ENCODE measurements at regions not wholly inside any gene's neighbourhood (a gene's known extent, or its start where the extent isn't known, plus 50 kb on each side); places are given as distances from the start of the nearest gene placed in this dataset.
"Not testable (repeated sequence)": the region's sequence is repeated elsewhere in the genome, so short reads cannot be mapped to it uniquely, and the experiment has no call there.

DNA sequence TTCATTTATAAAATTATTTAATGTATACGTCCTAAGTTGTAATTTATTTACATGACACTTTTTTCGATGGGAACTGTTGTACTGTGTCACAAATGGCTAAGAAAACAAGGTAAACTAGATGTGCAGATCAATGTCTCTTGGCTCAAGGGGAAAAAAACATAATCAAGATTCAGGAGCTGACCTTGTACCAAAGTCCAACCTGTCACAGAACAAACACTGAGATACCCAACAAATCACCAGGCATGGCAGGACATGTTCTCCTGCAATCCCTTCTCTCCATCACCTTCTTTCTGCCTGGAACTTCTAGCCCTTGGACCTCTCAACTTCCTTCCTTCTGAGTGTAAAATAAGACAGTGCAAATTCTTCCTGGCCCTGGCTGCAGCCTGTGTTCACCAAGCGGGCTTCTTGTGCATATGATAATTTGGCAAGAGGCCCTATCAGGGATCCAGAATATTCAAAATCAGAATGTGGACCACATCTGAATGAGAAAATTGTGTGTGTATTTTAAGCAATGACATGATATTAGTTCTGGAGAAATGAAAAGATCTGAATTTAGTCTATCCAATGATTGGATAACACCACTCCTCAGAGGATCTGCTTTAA is 445.9 kb downstream of the ZNF536 start:
- no peak for DNase-seq (ENCODE audit: low spot score)

DNA sequence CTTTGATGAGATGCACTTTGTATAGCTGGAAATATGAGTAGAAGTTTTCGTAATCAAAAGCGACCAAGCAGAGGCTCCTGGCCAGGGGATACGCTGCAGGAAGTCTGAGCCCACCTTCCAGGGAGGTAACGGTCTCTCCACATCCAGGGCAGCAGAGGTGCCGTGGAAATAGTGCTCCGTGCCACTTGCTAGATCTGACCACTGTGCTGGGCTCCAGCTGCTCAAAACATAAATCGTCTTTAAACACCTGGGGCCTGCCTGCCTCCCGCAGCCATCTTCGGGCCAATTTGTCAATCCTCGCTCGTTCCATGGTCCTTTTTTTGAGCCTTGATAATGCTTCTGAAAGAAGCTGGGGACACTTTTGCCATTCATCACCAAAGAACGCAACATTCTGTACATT is 445.0 kb downstream of the ZNF536 start:
- DNase-seq (ENCODE audit: low spot score), result no peak

DNA sequence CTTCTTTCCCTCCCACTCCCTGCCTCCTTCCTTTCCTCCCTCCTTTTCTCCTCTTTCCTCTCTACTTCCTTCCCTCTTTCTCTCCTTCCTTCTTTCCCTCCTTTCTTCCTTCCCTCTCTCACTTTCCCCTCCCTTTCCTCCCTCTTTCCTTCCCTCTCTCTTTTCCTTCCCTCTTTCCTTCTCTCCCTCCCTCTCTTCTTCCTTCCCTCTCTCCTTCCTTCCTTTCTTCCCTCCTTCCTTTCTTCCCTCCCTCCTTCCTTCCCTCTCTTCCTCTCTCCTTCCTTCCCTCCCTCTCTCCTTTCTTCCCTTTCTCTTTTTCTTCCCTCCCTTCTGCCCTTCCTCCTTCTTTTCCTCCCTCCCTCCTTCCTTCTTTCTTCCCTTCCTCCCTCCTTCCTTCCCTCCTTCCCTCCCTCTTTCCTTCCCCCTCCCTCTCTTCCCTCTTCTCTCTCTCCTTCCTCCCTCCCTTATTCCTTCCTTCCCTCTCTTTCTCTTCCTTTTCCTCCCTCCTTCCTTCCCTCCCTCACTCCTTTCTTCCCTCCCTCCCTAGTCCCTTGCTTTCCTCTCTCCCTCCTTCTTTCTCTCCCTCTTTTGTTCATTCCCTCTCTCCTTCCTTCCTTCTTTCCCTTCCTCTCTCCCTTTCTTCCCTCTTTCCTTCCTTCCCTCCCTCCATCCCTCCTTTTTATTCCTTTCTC is 443.9 kb downstream of the ZNF536 start:
- DNase-seq (ENCODE audit: low spot score), result no peak

DNA sequence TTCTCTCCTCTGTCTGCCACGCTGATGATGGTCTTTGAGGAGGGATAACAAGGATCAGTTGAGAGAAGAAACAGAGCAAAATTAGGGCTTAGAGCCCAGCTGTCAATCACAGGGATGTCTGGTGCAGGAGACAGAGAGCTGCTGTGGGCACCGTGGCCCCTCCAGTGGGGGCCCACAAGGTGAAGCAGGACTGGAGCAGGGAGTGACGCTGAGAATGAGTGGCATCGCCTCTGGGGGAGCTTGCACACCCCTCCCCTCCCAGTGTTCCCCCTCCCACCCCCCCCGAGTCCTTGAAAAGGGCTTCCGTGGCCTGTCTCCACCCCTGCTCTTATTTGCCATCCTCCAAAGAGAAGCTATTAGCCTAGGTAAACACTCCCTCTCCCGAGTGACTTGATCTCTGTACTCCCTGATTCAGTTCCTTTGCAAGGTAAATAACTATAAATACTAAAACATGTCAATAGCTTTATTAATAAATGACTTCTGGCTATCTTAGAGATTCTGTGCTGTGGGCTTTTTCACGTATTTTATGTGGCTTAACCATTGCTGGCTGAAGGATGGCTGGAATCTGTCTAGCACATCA is 440.0 kb downstream of the ZNF536 start:
- DNase-seq (ENCODE audit: low spot score), result no peak

DNA sequence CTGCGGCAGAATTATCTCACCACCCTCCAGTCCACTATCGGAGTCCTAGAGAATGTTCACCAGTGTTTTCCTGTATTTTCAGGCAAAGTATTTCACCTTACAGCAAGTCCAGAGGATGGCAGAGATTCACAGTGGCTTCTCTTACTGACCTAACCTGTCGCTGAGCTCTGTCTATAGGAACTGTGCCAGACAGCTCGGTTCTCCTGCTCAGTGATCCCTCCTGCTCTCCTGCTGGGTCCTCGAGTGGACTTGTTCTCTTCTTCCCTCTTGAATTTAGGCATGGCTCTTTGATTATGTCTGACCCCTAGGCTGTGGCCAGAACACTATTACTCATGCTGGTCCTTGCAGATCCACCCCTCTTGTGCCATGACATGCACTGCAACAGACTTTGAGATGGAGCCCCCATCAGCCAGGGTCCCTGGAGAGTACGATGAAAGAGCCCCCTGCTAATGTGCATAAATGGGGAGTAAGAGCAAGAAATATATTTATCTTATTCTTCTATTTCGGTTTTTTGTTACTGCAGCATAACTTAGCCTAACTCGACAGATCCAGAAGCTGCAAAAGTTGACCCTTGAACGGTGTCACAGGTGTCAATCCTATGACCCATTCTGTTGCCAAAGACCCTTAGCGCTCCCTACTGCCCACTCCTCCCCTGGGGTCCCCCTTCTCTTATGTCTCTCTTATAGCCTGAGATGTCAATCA is 439.4 kb downstream of the ZNF536 start:
- no peak for DNase-seq (ENCODE audit: low spot score)

DNA sequence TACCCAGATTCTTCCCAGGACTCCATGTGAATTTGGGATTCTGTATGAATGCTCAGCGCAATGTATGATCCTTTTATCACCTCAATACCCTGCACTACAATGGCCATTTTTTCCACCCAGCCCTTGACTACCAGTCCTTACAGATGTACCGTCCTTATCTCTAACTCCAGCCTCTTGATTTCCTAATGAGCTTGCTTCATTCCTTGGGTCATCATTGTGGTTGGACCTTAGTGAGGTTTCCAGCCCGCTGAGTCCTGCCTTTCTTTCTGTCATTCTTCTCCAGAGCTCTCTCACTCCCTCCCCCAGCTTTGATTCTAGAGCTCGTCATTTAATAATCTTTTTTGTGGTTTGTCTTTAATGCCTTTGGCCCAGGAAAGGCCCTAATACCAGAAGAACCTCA is 438.5 kb downstream of the ZNF536 start:
- DNase-seq (ENCODE audit: low spot score), result no peak

DNA sequence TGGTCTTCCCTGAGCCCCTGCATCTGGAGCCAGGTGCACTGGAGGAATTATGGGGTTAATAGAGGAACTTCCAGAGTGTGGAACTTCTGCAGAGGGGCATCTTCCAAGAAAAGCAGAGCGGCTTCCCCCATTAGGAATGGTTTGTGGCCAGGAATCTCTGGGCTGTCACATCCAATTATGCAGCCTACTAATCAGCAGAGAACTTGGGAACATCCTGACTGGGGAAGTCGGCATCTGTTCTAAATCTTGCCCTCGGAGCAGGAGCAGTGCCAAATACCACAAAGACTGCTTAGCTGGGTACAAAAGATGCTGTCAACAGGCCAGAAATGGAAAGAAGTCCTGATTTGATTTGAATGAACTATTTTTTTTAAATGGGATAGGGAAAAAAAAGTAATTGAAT is 435.1 kb downstream of the ZNF536 start:
- DNase-seq (ENCODE audit: low spot score), result no peak

DNA sequence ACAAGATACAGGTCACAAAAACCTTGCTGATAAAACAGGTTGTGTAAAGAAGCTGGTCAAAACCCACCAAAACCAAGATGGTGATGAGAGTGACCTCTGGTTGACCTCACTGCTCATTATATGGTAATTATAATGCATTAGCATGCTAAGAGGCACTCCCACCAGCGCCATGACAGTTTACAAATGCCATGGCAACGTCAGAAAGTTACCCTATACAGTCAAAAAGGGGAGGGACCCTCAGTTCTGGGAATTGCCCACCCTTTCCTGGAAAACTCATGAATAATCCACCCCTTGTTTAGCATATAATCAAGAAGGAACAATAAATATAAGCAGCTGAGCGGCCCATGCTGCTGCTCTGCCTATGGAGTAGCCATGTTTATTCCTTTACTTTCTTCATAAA is 434.1 kb downstream of the ZNF536 start:
- DNase-seq (ENCODE audit: low spot score), result no peak

DNA sequence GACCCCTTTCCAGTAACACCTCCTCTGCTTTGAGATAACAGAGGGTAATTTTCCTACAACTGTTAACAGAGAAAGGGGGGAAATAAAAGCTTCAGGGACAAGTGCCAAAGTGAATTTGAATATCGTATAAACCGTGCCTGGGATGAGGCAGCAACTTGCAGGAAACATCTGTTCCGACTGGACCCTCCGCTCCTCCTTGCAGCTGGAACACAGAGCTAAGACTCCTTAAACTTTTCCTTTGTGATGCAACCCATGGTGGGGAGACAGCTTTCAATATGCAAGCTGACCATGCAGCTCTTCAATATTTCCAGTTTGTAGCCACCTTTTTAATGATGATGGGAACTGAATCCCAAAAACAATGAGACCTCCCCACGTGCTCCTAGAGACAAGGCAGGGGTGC is 432.6 kb downstream of the ZNF536 start:
- DNase-seq (ENCODE audit: low spot score), result no peak

DNA sequence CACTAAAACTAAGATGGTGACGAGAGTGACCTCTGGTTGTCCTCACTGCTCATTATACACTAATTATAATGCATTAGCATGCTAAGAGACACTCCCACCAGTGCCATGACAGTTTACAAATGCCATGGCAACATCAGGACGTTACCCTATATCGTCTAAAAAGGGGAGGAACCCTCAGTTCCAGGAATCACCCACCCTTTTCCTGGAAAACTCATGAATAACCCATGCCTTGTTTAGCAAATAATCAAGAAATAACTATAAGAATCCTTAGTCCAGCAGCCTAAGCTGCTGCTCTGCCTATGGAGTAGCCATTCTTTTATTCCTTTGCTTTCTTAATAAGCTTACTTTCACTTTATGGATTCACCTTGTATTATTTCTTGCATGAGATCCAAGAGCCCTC is 432.1 kb downstream of the ZNF536 start:
- DNase-seq (ENCODE audit: low spot score), result not testable (repeated sequence)

DNA sequence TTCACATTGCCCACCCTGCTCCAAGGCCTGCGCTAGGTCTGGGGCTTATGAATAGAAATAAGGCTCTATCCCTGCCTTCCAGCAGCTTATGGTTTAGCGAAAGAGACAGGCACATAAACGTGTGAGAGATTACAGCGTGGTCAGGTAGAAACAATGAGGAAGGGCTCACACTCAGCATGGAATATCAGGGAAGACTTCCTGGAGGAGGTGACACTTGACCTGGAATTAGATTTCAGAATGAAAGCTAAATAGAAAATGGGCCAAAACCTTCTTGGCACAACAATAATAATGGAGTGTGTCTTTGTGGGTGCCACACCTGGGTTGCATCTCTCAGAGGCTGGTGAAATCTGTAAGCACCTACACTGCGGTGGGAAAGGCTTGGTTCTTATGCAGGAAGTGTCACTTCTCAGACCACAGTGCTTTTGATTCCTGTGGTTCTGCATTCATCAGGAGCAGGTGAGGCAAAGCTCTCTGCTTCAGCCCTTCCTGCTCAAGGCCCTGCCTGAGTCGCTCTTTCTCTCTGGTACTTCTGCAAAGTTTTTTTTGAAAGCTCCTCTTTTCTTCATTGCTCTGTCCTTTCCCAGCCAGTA is 430.3 kb downstream of the ZNF536 start:
- DNase-seq (ENCODE audit: low spot score), result no peak

DNA sequence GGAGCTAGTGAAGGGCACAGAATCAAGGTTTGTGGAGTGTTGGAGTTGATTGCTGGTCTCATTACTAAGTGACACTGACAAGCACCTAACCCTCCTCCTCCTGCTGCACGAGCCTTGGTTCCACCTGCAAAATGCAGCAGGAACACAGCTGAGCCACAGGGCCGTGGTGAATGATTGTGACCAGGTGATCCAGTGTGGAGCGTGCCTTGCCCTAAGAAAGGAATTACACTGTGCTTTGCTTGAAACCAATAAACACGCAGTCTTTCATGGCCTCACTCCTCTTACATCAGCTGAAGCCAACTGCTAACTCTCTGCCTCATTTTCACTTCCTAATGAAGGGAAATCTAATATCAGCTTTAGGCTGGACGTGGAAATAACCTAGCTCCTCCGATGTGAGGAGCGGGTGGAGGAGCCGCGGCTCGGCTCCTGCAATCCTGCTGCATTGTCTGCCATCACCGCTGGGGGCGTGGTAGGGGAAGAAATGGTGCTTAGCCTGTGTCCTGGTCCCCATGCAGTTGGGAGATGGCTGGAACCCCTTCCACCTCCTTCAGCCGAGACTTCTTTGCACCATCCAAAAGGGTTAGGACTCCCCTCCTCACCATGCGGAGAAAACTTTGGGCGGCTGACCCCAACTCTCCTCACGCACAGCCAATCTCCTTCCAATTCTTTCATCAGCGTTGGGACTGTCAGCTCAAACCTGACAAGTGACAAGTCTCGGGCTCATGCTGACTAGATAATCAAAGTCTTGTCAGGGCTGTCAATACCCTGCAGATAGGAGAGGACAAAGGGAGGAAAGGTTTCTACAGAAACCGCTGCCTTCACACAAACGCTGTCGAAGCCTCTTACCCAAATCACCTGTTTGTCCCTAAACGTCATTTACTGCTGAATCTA is 427.9 kb downstream of the ZNF536 start:
- peak; percentile 45 for DNase-seq (ENCODE audit: low spot score)

DNA sequence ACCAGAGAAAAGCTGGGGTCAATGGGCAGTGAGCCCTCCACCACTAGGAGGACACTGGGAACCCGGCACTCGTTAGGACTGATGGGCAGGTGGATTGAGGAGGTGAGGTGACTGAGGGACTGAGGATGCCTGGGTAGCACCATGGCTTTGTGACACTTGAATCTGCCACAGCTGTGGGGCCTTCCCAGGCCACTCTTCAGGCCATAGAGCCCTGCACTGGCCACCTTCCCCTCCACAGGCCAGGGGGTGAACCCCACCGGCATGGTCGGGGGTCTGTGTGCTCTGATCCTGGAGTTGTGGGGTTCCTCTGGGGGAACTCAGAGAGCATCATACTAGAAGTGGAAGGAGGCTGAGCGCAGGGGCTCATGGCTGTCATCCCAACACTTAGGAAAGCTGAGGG is 423.5 kb downstream of the ZNF536 start:
- DNase-seq (ENCODE audit: low spot score), result no peak

DNA sequence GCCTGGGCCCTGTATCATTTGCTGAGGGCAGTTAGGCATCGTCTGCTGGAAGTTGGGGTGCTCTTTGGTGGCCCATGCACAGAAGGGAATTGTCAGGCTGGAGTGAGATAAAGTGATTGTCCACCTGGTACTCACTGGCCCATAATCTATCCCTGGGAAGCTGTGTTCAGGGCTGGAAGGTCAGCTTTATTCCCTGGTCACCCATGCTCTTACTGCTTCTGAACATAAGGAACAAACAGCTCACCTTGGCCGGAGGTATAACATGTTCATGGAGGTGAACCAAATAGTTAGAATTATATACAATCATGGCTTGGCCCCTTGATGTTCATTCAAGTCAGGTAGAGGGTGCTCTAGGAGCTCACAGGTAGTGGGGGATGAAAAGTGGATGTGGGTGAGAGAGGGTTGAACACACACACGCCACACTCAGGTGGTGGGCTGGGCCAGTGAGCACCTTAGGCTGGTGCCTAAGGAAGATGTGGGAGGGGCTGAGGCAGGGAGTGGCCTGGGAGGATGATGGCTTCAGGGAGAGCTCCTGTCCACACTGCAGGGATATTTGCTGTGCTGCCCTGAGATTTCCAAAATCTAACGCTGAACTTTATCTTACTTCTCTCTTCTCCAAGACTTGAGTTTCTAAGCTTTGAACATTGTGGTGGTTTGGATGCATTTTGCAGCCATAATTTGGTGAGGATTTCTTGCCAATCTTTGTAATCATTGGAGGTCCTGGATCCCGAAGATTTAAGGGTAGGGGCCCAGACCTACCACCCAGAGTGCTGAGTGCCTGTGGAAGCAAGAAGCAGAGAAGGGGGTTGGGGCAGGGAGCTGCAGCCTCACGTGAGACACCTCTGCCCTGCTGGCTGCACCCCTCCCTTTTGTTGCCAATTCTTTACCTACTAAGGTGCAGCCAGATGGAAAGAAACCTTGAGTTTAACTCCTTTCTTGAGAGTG is 420.6 kb downstream of the ZNF536 start:
- no peak for DNase-seq (ENCODE audit: low spot score)

DNA sequence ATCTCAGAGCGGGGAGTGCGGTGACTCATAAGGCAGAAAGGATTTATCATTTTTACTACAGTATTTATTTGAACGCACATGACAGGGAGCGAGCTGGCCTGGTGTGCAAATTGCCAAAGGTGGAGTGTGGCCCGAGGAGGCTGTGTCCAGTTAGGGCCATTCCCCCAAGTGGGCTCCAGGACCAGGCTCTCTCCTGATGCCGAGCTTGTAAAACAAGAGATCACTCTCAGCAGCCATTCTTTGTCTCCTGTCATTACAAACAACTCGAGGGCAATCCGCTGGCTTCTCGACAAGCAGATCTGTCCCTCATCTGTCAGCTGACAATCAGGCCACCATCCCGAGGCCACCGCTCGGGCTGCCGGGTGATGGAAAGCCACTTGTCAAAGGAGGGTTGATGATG is 418.9 kb downstream of the ZNF536 start:
- DNase-seq (ENCODE audit: low spot score), result no peak

DNA sequence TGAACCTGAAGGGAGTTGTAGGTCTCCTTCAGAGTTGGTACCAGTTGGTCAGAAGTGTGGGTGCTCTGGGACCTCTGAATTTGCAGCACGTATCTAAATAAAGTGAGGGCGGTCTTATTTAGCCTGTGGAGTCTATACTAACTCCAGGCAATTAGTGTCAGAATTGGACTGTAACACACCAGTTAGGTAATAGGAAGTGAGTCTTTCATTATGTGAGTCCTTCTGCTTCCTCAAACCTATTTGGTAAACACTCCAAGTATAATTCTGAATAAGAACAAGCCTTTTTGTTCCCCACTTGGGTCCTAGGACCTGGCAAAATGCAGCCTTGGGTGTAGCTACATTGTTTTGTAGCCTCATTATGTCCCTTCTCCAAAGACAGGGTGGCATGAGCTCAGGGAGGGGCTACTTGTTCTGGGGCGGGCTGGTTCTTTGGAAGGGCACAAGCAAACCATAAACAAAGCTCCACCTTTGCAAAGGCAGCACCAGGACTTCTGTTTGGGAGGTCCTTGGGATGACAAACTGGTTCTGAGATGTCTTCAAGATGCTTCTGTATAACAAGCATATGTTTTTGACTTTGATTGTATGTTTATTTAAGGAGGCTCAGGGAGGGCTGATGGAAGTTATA is 418.0 kb downstream of the ZNF536 start:
- DNase-seq (ENCODE audit: low spot score), result no peak

DNA sequence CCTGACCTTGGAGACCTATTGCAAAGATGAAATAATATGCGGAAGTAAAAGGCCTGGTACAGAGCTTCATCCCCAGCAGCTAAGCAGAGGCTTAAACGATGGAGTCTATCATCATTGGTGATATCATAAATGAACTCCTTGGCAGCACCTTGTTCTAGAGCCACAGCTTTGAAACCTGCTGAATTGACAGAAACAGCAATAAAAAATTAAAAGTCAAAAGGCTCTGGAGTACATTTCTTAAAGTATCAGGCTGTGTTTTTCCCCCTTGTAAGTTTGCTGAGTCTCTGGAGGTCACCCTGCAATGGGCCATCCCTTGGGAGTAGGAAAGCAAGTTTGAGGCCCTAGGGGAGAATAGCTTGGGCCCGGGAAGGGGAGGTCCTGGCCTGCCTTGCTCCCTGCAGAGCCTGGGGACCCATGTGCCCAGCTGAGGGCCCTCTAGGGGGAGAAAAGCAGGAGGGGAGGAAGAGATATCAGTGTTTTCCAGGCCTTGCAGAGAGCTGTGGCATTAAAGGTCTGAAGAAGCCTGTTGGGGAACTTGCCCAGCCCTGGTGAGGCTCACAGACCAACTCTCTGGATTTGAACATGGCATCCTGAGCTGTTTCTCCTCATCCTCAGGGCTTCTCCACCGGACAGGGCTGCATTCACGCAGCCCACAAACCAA is 416.1 kb downstream of the ZNF536 start:
- no peak for DNase-seq (ENCODE audit: low spot score)

DNA sequence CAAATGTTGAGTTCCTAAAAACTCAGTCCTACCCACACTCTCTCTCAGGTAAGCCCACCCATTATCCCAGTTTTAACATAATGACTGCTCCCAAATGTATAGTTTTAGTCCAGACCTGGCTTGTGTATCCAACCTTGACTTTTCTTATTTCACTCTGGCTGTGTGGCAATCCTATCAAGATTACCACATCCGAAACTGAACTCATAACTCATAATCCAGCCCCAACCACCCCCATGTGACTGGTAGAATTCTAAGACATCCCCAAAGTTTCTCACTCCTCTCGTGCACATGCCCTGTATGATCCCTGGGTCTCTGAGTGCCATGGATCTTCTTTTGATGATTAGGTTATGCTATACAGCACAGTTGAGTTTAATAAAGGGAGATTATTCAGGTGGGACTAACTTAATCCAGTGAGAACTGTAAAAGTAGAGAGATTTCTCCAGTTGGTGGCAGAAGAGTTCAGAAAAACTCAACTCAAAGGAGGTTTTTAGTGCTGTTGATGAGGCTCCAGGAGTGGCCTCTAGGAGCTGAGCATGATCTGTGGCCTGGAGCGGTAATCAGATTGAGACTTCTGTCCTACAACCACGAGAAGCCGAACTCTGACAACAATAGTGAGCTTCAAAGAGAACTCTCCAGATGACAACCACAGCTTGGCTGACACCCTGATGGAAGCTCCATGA is 413.4 kb downstream of the ZNF536 start:
- no peak for DNase-seq (ENCODE audit: low spot score)

DNA sequence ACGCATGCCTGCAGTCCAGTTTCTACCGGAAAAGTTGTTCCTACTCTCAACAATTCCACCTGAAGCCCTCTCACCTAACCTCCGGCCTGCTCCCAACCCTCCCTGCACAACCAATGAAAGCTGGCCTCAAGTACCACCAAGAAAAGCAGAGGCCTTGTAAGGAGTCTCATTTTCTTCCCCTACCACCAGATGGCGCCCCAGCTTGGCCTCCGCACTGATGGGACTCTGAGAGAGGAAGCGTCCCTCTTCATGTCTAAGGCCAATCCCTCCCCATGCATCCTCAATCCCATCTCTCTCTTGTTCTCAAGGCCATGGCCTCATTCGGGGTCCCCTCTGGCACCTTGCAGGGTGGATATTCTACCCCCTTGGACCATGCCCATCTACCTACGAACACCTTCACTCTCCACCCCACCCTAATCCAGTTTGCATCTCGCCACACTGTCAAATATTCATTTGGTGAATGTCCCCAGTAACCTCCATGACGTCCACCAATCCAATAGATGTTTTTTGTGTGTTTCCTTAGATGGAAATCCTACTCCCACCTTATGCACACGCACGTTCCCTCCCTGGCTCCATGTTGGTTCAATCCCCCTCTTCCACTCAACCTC is 412.8 kb downstream of the ZNF536 start:
- DNase-seq (ENCODE audit: low spot score), result peak; percentile 50
